ENCODE measurements at regions not wholly inside any gene's neighbourhood (a gene's known extent, or its start where the extent isn't known, plus 50 kb on each side); places are given as distances from the start of the nearest gene placed in this dataset.

DNA sequence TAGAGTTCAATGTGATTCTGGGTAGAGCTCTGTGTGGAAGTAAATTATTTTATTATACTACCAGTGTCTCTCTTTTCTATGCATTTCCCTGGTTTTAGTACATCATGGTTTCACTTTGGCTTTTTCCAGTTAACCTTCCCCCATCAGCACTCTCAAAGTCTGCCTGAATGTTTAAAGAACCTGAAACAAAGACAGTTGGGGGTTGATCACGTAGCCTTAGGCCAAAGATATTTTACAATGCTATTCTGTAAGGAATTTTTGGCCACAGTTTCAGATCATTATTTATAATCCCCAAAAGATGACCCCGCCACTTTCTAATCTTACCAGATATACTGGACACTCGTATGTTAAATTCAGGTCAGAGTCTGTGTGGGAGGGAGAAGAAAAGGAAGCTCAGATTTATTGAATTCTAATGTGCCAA lies 156.3 kb upstream of the TMC3 start:
- no peak for DNase-seq (ENCODE audit: low spot score)

DNA sequence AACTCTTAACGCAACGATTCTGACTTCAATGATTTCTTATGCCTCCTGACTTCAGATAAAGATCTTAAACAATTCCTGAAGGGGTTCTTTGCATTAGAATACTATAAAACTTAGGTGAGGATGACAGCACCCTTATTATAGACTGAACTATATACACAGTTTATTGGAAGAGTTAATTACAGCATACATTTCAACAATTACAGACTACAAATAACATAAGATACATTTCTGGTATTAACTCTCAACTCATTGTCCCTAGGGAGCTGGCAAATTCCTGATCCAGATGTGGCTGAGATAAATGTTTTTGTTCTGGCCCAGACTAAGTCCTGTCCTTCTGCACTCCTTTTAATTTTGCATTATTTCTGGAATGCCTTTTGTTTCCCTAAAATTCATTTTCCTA lies 155.5 kb upstream of the TMC3 start:
- DNase-seq (ENCODE audit: low spot score): no peak

DNA sequence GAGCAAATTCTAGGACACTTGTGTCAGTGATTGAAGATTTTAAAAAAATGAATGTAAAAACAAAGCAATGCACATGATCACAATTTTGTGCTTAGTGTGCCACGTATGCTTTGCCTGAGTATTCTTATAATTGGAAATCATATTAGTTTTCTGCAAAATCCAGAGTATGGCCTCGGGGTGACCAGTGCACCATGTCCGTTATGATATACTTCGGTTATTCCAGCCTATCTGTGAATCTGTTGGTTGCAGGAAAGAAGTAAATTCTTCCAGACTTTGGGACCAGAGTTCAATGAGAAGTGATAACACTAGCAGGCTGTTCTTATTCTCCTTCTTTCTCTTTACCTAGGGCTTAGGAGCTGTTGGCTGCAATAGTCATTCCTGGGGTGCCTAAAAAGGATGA lies 152.0 kb upstream of the TMC3 start:
- no peak for DNase-seq (ENCODE audit: low spot score)

- no peak for DNase-seq (ENCODE audit: low spot score)
Measured at GRCh38 chr15:81524496-81524895, 150.5 kb upstream of the TMC3 start.

DNA sequence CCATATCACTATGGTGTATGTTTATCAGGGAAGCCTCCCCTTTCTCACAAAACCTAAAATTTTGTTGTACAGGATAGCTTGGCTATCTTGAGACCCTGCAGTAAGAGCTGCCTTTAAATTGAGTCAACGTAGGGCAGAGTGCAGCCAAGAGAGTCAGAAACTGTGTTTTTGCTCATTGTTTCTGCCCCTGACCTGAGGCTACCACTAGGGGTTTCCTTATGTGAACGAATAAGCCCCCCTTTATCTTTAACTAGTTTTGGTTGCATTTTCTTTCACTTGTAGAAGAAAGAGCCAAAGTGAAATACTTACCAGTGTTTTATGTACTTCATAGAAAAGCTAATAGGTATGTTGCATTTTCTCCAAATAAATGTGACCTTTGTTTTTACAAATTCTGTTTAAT lies 149.9 kb upstream of the TMC3 start:
- DNase-seq (ENCODE audit: low spot score): no peak

- DNase-seq (ENCODE audit: low spot score): no peak
Measured at GRCh38 chr15:81520480-81520879, 146.5 kb upstream of the TMC3 start.

- peak; percentile 10 for DNase-seq (ENCODE audit: low spot score)
Measured at GRCh38 chr15:81516461-81516860, 142.4 kb upstream of the TMC3 start.

DNA sequence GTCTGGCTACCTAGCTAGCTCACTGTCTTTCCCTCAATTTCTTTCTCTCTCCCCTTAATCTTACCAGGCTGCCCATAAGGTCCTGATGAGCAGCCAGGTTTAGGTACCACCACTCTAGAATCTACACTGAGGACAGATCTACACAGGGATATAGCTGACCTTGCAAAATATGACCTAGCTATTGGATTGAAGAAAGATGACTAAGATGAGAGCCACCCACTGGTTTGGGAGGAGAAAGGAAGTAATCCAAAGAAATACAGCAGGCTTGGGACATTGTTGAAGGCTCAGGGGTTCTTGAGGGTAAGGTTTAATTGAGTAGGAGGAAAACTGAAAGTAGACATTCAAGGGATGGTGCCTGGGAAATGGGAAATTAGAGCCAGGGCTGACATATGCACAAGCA lies 142.0 kb upstream of the TMC3 start:
- no peak for DNase-seq (ENCODE audit: low spot score)

GRCh38 chr15:81514725-81515124 lies 140.7 kb upstream of the TMC3 start:
- DNase-seq (ENCODE audit: low spot score): no peak

DNA sequence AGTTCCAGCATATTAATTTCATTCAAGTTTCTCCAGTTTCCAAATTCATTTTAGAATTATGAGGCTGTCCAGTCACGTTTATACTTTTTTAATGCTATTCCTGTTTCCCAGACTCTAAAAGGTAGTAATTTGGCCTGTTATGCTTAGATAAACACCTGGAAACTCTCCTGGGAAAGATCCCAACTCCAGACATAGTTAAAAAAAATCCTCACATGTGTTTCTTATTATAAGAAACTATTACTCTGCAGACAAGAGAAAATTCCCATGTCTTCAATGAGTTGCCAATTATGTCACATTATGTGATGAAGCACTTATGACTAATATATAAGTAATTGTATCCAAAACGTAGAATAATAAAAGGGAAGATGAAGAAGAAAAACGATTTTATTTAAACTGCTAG lies 137.1 kb upstream of the TMC3 start:
- DNase-seq (ENCODE audit: low spot score): no peak

DNA sequence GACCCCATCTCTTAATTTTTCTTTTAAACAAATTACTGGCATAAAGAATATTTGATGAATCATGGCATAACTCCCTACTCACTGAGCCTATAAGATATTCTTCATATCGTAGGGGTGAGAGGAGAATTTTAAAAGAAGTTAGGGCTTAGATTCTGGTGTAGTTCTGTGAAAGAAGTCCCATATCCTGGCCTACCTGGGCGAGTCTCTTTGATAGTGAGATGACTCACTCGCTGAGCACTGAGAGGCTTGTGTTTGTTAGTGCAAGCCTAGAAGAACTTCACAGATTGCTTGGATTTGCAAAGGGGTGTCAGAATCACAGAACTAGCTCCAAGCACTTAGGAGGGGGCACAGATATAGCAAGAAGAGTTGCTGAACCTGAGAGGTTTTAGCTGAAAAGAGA lies 133.8 kb upstream of the TMC3 start:
- DNase-seq (ENCODE audit: low spot score): no peak

DNA sequence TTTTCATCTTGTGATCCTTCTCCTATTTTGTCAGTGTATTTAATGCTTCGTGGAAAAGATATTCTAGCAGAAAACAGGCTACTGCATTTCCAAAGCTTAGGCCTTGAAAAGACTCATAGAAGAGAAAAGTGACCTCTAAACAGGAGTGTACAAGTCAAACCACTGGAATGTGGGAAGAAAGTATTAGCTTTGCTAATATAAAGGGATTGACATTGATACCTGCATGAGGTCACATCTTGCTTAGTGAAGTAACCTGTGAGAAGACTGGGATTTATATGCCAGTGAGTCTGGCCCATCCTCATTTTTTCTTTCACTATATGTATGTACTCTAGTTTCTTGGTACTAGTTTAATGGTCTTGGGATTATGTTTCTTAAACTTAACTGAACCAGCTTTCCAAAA lies 132.9 kb upstream of the TMC3 start:
- no peak for DNase-seq (ENCODE audit: low spot score)

DNA sequence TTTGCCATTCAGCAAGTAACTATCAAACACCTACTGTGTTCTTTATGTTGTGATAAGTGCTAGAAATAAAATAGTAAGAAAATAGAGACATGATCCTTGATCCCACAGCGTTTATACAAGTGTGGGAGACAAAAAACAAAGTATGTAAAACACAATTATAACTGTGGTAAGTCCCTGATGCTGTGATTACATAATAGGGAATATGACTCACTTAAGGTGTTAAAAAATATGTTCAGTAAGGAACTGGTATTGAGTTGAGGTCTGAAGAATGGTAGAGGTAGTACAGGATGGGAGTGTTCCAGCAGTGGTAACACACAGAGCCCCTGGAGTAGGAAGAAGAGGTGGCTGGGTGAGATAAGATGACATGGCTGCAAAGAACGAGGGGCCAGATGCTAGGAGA lies 132.1 kb upstream of the TMC3 start:
- DNase-seq (ENCODE audit: low spot score): no peak

DNA sequence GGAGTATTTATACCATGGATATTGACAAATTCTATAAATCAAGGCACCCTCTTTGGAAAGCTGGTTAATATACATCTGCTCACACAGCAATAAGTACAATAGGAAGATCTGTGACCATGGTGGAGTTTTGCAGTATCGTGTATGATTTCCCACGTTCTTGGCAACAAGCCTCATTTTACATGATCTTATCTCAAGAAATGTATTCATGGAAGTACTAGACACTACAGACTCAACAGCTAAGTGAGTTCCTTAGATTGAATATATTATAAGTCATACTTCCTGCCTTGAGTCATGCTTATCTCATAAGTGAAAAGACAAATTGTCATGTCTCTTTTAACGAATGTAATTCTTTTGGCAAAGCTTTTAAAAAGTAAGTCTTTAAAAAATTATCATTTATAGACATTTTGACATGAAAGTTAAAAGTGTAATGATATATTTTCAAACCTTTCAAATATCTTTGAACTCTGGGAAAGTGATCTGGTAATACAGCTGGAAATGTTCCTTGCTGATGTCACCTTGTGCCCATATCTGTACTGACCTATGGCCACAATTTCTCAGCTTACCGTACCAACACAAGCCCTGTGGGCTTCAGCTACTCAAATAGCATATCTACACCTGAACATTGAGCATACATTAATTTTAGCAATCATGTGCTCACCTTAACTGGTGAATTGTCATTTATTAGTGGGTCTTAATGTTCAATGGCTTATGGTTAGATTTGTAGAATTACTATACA lies 130.3 kb upstream of the TMC3 start:
- DNase-seq (ENCODE audit: low spot score): peak; percentile 16

- DNase-seq (ENCODE audit: low spot score): no peak
Measured at GRCh38 chr15:81502439-81502838, 128.4 kb upstream of the TMC3 start.

- DNase-seq (ENCODE audit: low spot score): no peak
Measured at GRCh38 chr15:81500081-81500480, 126.1 kb upstream of the TMC3 start.

DNA sequence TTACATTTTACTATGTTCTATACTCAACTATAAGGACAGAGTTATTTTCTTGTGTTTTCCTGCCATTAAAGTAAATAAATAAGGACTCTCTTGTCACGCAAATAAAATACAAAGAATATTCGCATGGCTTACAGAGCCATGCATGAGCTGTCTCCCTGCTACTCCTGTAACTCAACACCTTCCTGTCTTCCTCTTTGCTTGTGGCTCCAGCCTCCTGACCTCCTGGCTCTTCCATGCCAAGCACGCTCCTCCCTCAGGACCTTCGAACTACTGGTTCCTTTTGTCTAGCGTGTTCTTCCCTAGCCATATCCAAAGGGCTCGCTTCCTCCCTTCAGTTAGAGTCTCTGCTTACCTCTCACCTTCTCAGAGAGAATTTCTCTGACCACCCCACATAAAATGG lies 124.3 kb upstream of the TMC3 start:
- DNase-seq (ENCODE audit: low spot score): no peak

GRCh38 chr15:81497238-81497637 lies 123.2 kb upstream of the TMC3 start:
- DNase-seq (ENCODE audit: low spot score): no peak

- DNase-seq (ENCODE audit: low spot score): no peak
Measured at GRCh38 chr15:81495780-81496467, 121.9 kb upstream of the TMC3 start.

GRCh38 chr15:81492969-81493645 lies 119.1 kb upstream of the TMC3 start:
- no peak for DNase-seq (ENCODE audit: low spot score)

DNA sequence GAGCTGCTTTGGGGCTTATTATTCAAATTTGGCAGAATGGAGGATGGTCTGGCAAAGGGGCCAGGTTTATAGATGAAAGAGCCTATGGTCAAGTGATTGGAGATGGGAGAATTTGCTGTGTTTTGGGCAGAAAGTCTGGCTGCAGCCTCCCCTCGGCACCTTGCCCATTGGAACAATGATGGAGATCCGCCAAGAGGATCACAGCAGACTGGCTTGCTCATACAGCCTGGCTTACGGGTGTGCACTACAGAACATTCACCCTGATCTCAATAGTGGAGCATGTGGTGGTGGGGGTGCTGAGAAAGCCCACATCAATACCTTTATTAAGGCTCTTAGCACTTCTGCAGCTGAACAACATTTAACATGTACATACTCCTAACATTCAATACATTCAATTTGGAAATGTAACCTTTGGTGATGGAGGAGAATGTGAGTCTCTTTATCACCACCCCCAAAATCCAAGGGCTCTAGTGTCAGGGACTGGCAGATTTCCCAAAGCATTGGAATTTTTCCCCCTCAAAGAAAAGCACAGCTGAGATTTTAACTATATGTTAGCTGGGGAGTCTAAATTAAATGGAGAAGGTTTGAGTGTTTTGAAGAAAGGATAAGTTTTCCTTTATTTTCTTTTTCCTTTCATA lies 118.4 kb upstream of the TMC3 start:
- DNase-seq (ENCODE audit: low spot score): no peak

GRCh38 chr15:81491414-81492096 lies 117.5 kb upstream of the TMC3 start:
- DNase-seq (ENCODE audit: low spot score): no peak
